ENCODE measurements at regions not wholly inside any gene's neighbourhood (a gene's known extent, or its start where the extent isn't known, plus 50 kb on each side); places are given as distances from the start of the nearest gene placed in this dataset.

GRCh38 chr6:145247692-145248419 is 487.5 kb downstream of the EPM2A start:
- no peak for TF ChIP-seq POLR2A (IDR thresholded peaks at IDR 0.05; ENCODE audit: low read length)
- TF ChIP-seq GATA1 (IDR thresholded peaks at IDR 0.05; ENCODE audit: low read depth, low read length): no peak
